Right lobe of liver (tissue), 4 donors: ENCODE measurements at regions not wholly inside any gene's neighbourhood (a gene's known extent, or its start where the extent isn't known, plus 50 kb on each side); places are given as distances from the start of the nearest gene placed in this dataset.

Experiments
- POLR2A ChIP-seq: fragments of 450-650 bp; IDR thresholded peaks from one replicate; pipeline ENCODE4 v1.6.1; 2017; ENCODE audit warnings: antibody characterized with exemption, mild to moderate bottlenecking
- TF ChIP-seq, protein P1 (sequence below), 4 donors: fragments of 200-600 bp in 3 of 4; fragments of 450-650 bp in 1 of 4; IDR thresholded peaks; one replicate each; pipeline versions ENCODE4 v1.5.1 to v1.8.0; 2016 to 2022; ENCODE audit warnings: antibody characterized with exemption in 4 of 4, mild to moderate bottlenecking in 2 of 4
- donor health status: DM: no; HTN: no; CAD: no.
- donor health status: DM: no; HTN: no; CAD: no.
- donor health status: DM: no; HTN: yes; CAD: no.

DNA sequence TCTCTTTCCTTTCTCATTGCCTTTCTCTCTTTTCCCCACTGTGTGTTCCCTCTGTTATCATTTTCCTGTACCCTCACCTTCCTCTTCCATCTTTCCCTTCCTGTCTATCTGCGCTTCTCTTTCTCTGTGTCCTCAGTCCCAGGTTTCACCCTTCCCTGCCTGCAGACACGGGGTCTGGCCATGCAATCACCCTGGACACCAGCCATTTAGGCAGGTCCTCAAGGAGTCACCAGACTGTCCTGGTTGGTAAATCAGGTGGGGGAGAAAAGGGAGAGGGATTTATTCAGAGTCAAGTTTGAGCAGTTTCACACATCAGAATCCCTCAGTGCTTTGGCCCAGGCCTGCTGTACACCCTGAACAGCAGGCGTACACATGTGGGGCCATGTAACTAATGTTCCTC lies 169.3 kb downstream of the ANKRD30B start:
- TF ChIP-seq POLR2A = no peak
- TF ChIP-seq, protein P1, sequence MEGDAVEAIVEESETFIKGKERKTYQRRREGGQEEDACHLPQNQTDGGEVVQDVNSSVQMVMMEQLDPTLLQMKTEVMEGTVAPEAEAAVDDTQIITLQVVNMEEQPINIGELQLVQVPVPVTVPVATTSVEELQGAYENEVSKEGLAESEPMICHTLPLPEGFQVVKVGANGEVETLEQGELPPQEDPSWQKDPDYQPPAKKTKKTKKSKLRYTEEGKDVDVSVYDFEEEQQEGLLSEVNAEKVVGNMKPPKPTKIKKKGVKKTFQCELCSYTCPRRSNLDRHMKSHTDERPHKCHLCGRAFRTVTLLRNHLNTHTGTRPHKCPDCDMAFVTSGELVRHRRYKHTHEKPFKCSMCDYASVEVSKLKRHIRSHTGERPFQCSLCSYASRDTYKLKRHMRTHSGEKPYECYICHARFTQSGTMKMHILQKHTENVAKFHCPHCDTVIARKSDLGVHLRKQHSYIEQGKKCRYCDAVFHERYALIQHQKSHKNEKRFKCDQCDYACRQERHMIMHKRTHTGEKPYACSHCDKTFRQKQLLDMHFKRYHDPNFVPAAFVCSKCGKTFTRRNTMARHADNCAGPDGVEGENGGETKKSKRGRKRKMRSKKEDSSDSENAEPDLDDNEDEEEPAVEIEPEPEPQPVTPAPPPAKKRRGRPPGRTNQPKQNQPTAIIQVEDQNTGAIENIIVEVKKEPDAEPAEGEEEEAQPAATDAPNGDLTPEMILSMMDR (IDR thresholded peaks at IDR 0.05) = no peak
